Sigmoid colon (tissue), 6 donors: ENCODE measurements at regions not wholly inside any gene's neighbourhood (a gene's known extent, or its start where the extent isn't known, plus 50 kb on each side); places are given as distances from the start of the nearest gene placed in this dataset.

Experiments
- DNase-seq: peaks from one replicate; pipeline ENCODE4 v3.0.0-alpha.2; 2019
- H3K27ac ChIP-seq, 4 donors: fragments of 200-600 bp; sonication (generic); one replicate each; pipeline ENCODE4 v1.5.1; 2016 to 2019; ENCODE audit warnings: mild to moderate bottlenecking in 1 of 4
- H3K27me3 ChIP-seq, 3 donors: fragments of 200-600 bp; sonication (generic); one replicate each; pipeline ENCODE4 v1.5.1; 2019; ENCODE audit warnings: mild to moderate bottlenecking in 1 of 3
- H3K36me3 ChIP-seq, 4 donors: fragments of 200-600 bp; sonication (generic); one replicate each; pipeline ENCODE4 v1.5.1; 2016 to 2019
- H3K4me1 ChIP-seq, 4 donors: fragments of 200-600 bp; sonication (generic); one replicate each; pipeline ENCODE4 v1.5.1; 2017 to 2019
- H3K4me3 ChIP-seq, 4 donors: fragments of 200-600 bp; sonication (generic); one replicate each; pipeline ENCODE4 v1.5.1; 2017 to 2019; ENCODE audit warnings: mild to moderate bottlenecking in 2 of 4, moderate library complexity in 1 of 4
- H3K9me3 ChIP-seq, 4 donors: fragments of 200-600 bp in 3 of 4; sonication (generic) in 3 of 4; one replicate each; pipeline versions ENCODE4 v1.5.1 to v1.6.1; 2013 to 2019
- EP300 ChIP-seq, 4 donors: sonication (generic); formaldehyde crosslinking; IDR thresholded peaks; one replicate each; pipeline ENCODE4 v1.6.1; 2017; ENCODE audit warnings: antibody characterized with exemption in 4 of 4
- POLR2A ChIP-seq, 2 donors: fragments of 450-650 bp; IDR thresholded peaks; one replicate each; pipeline ENCODE4 v1.6.1; 2016; ENCODE audit warnings: antibody characterized with exemption in 2 of 2, mild to moderate bottlenecking in 2 of 2, moderate library complexity in 2 of 2
- POLR2AphosphoS5 ChIP-seq, 4 donors: sonication (generic); formaldehyde crosslinking; IDR thresholded peaks; one replicate each; pipeline ENCODE4 v1.6.1; 2017; ENCODE audit warnings: antibody characterized with exemption in 4 of 4
- WGBS, 2 donors: extraction: QIAGEN DNeasy Blood & Tissue Kit; methylation state at CpG; one replicate each; pipeline ENCODE4 v1.1.7; 2013; 5-methylcytosine and 5-hydroxymethylcytosine counted together
- intact Hi-C: fragments of 100-400 bp; cut with DNase I; formaldehyde crosslinking; loops from one replicate; pipeline ENCODE4 v1.15.1; 2023
- TF ChIP-seq, protein P1 (sequence below), 4 experiments: fragments of 450-650 bp in 3 of 4; fragments of 200-600 bp in 1 of 4; IDR thresholded peaks; one replicate each; pipeline ENCODE4 v1.5.1; 2016 to 2019; ENCODE audit warnings: antibody characterized with exemption in 4 of 4, mild to moderate bottlenecking in 3 of 4, moderate library complexity in 2 of 4
- donor health status: healthy with polysubstance abuse.
- donor health status: healthy.

DNA sequence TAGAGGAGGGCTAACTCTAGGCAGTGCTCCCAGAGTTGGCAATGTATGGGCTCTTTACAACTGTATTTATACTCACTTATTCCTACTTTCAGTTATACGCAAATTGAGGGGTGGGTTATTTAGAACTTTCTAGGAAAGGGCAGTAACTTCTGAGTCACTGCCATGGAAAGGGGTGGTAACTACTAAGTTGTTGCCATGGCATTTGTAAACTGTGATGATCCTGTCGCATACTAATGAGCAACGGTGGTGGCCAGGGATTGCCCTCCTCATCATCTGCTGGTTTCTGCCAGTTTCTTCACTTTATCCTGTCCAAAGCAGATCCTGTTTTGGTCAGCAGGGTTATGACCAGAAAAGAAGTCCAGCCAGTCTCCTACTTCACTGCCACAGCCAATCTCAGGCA lies 95.5 kb upstream of the PTPRT start:
- H3K4me3 ChIP-seq, result no peak overlapping the region
- DNase-seq, result no peak
- peaks cover 0 to 3% (median 0%) of the 10 kb centered on the region in 4 donors for H3K9me3 ChIP-seq
- no peaks in the 10 kb centered on the region for H3K4me1 ChIP-seq
- TF ChIP-seq, protein P1, sequence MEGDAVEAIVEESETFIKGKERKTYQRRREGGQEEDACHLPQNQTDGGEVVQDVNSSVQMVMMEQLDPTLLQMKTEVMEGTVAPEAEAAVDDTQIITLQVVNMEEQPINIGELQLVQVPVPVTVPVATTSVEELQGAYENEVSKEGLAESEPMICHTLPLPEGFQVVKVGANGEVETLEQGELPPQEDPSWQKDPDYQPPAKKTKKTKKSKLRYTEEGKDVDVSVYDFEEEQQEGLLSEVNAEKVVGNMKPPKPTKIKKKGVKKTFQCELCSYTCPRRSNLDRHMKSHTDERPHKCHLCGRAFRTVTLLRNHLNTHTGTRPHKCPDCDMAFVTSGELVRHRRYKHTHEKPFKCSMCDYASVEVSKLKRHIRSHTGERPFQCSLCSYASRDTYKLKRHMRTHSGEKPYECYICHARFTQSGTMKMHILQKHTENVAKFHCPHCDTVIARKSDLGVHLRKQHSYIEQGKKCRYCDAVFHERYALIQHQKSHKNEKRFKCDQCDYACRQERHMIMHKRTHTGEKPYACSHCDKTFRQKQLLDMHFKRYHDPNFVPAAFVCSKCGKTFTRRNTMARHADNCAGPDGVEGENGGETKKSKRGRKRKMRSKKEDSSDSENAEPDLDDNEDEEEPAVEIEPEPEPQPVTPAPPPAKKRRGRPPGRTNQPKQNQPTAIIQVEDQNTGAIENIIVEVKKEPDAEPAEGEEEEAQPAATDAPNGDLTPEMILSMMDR (IDR thresholded peaks at IDR 0.05), result no peak
- TF ChIP-seq POLR2A (IDR thresholded peaks at IDR 0.05), result no peak
- no peak for TF ChIP-seq POLR2AphosphoS5 (IDR thresholded peaks at IDR 0.05)
- TF ChIP-seq EP300 (IDR thresholded peaks at IDR 0.05), result no peak
- WGBS, 2 donors, result 68 to 74% methylated on average over 3 of the region's 3 CpGs
- H3K27me3 ChIP-seq, result no peaks in the 10 kb centered on the region
- H3K27ac ChIP-seq, result no peak overlapping the region
- intact Hi-C loops, result no loop called here
- H3K36me3 ChIP-seq, result no peaks in the 10 kb centered on the region

DNA sequence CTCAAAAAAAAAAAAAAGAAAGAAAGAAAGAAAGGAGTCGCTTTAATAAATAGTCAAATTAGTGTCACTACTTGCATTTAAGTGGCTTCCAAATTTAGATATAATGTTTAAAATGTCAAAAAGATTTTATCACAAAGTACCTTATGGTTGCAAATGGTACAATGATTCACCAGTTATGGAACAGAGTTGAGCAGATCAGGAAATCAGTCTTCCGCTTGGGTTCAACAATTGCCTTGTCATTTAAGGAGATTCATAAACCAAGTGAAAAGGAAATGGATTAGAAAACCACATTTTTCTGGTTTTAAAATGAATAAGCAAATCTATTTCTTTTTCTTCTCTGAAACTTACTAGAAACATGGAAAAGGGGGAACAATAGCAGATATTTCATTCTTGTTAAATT lies 94.8 kb upstream of the PTPRT start:
- 44 to 80% methylated on average over 2 of the region's 2 CpGs for WGBS, 2 donors
- Histone ChIP-seq H3K36me3 (no peaks in the 10 kb centered on the region), H3K4me1 (no peaks in the 10 kb centered on the region), H3K27me3 (no peaks in the 10 kb centered on the region), H3K9me3 (peaks cover 0 to 5% (median 0%) of the 10 kb centered on the region in 4 donors), H3K4me3 (no peak overlapping the region), H3K27ac (no peak overlapping the region)
- DNase-seq, result no peak
- no peak for TF ChIP-seq POLR2AphosphoS5 (IDR thresholded peaks at IDR 0.05)
- no peak for TF ChIP-seq POLR2A (IDR thresholded peaks at IDR 0.05)
- TF ChIP-seq, protein P1 (IDR thresholded peaks at IDR 0.05), result no peak
- TF ChIP-seq EP300 (IDR thresholded peaks at IDR 0.05), result no peak
- intact Hi-C loops, result no loop called here

DNA sequence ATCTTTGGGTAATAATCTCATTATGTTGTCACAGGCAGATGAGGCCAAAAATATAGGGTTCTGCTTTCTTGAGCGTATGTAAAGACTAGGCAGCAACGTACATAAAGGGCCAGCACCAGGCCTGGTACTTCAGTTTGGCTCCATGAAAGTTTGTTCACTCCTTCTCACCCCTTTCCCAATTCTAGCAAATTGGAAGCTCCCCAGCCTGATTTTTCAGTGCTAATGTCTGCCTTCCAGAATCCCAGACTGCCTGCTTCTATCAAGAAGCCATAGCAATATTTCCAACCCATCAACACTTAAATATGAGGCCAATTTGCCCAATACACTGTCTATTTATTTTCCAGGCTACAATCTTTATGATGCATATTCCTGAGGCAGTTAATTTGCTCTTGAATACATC lies 93.4 kb upstream of the PTPRT start:
- Histone ChIP-seq H3K36me3 (no peaks in the 10 kb centered on the region), H3K9me3 (peaks cover 0 to 6% (median 0%) of the 10 kb centered on the region in 4 donors), H3K4me3 (no peak overlapping the region), H3K27ac (no peak overlapping the region), H3K4me1 (no peaks in the 10 kb centered on the region), H3K27me3 (no peaks in the 10 kb centered on the region)
- 83 to 88% methylated on average over 2 of the region's 2 CpGs for WGBS, 2 donors
- TF ChIP-seq POLR2A (IDR thresholded peaks at IDR 0.05) (no peak), EP300 (IDR thresholded peaks at IDR 0.05) (no peak), POLR2AphosphoS5 (IDR thresholded peaks at IDR 0.05) (no peak)
- TF ChIP-seq, protein P1 (IDR thresholded peaks at IDR 0.05), result no peak
- intact Hi-C loops, result no loop called here
- no peak for DNase-seq

DNA sequence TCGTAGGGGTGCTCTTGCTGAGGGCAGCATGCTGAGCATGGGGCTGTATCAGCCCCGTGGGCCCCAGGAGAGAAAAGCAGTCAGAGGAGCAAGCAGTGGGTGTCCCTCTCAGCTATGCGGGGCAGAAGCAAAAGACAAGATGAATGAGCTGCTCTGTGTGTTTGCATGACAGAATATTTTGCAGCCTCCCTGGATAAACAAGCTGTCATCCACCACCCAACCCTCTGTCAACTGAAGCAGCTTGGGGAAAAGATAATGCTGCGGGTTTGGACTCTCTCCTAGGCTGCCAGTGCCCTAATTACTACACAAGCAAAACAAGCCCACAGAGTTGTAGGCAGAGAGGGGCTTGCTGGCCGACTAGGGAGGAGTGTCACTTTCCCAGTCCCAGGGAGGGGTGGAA lies 82.3 kb upstream of the PTPRT start:
- Histone ChIP-seq H3K36me3 (no peaks in the 10 kb centered on the region), H3K27ac (no peak overlapping the region), H3K27me3 (peaks cover 0 to 14% (median 0%) of the 10 kb centered on the region in 3 donors), H3K4me1 (no peaks in the 10 kb centered on the region), H3K9me3 (peaks cover 0 to 2% (median 0%) of the 10 kb centered on the region in 4 donors), H3K4me3 (no peak overlapping the region)
- TF ChIP-seq EP300 (IDR thresholded peaks at IDR 0.05) (no peak), POLR2A (IDR thresholded peaks at IDR 0.05) (no peak), POLR2AphosphoS5 (IDR thresholded peaks at IDR 0.05) (no peak)
- TF ChIP-seq, protein P1 (IDR thresholded peaks at IDR 0.05), result no peak
- no peak for DNase-seq
- intact Hi-C loops, result no loop called here
- 27 to 53% methylated on average over 5 of the region's 5 CpGs for WGBS, 2 donors

DNA sequence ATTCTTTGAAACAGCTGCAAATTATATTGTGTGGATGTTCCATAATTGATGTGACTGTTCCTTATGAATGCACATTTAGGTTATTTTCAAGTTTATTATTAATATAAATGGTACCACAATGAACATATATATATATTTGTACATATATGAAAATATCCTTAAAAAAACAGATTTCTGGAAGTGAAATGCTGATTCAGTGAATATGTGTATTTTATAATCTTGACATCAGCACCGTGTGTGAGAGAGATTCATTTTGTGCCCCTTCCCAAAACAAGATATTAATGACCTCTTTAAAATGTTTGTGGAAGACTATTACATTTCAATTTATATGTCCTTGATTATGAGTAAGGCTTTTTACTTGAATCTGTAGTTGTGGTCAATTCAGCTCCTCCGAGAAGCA lies 75.7 kb upstream of the PTPRT start:
- H3K4me3 ChIP-seq, result no peak overlapping the region
- no peaks in the 10 kb centered on the region for H3K36me3 ChIP-seq
- no peak for DNase-seq
- no peak for TF ChIP-seq EP300 (IDR thresholded peaks at IDR 0.05)
- TF ChIP-seq POLR2A (IDR thresholded peaks at IDR 0.05), result no peak
- TF ChIP-seq, protein P1 (IDR thresholded peaks at IDR 0.05), result no peak
- TF ChIP-seq POLR2AphosphoS5 (IDR thresholded peaks at IDR 0.05), result no peak
- H3K27me3 ChIP-seq, result peaks cover 0 to 6% (median 0%) of the 10 kb centered on the region in 3 donors
- H3K27ac ChIP-seq, result no peak overlapping the region
- intact Hi-C loops, result no loop called here
- no peaks in the 10 kb centered on the region for H3K4me1 ChIP-seq
- H3K9me3 ChIP-seq, result no peaks in the 10 kb centered on the region
- WGBS, 2 donors, result 61 to 69% methylated on average over 2 of the region's 2 CpGs
